ENCODE measurements at regions not wholly inside any gene's neighbourhood (a gene's known extent, or its start where the extent isn't known, plus 50 kb on each side); places are given as distances from the start of the nearest gene placed in this dataset.

- Histone ChIP-seq H3K9me1 (ENCODE audit: control insufficient read depth, extremely low read depth, insufficient read depth, low read length) (no peaks in the 10 kb centered on the region), H3K27ac (ENCODE audit: control insufficient read depth, insufficient read depth, low read length) (no peak overlapping the region), H2AFZ (ENCODE audit: control insufficient read depth, low read length) (no peak overlapping the region), H3K79me2 (ENCODE audit: control insufficient read depth, insufficient read depth, low read length) (no peaks in the 10 kb centered on the region), H4K20me1 (ENCODE audit: control insufficient read depth, extremely low read depth, insufficient read depth, low read length) (no peaks in the 10 kb centered on the region), H3K9ac (ENCODE audit: control insufficient read depth, extremely low read depth, insufficient read depth, low read length) (no peak overlapping the region), H3K4me2 (ENCODE audit: control insufficient read depth, extremely low read depth, insufficient read depth, low read depth, low read length) (no peak overlapping the region), H3K9me3 (ENCODE audit: control insufficient read depth, low read depth, low read length) (no peaks in the 10 kb centered on the region), H3K4me3 (ENCODE audit: control insufficient read depth in 2 of 3, extremely low read depth in 1 of 3, insufficient read depth in 2 of 3, low read depth in 1 of 3, low read length in 3 of 3) (no peak overlapping the region), H3K36me3 (ENCODE audit: control insufficient read depth in 2 of 2, extremely low read depth in 1 of 2, insufficient read depth in 2 of 2, low read length in 2 of 2) (no peaks in the 10 kb centered on the region), H3K27me3 (ENCODE audit: control insufficient read depth, extremely low read depth, insufficient read depth, low read length) (peaks cover 17% of the 10 kb centered on the region), H3K4me1 (ENCODE audit: control insufficient read depth, extremely low read depth, insufficient read depth, low read length) (no peaks in the 10 kb centered on the region)
- TF ChIP-seq EZH2 (IDR thresholded peaks at IDR 0.05; ENCODE audit: low read length) (no peak), CTCF (optimal IDR thresholded peaks at IDR 0.05 in 1 of 3, IDR thresholded peaks at IDR 0.05 in 1 of 3, conservative IDR thresholded peaks at IDR 0.05 in 1 of 3; ENCODE audit: extremely low read depth in 1 of 3, insufficient read depth in 2 of 3, low read length in 3 of 3) (no peak)
- FAIRE-seq = no peak
- dilution Hi-C loops (cut with MboI; ENCODE audit: extremely low pct_ligation_motif_present, low sequenced_read_pairs) = no loop called here
- no peak for DNase-seq (ENCODE audit: low read depth, low spot score)
These were observed 129.1 kb downstream of the FOXA2 start for GRCh38 chr20:22455259-22455658.

- H4K20me1 ChIP-seq (ENCODE audit: control insufficient read depth, extremely low read depth, insufficient read depth, low read length) = no peaks in the 10 kb centered on the region
- no peaks in the 10 kb centered on the region for H3K9me3 ChIP-seq (ENCODE audit: control insufficient read depth, low read depth, low read length)
- no peaks in the 10 kb centered on the region for H3K79me2 ChIP-seq (ENCODE audit: control insufficient read depth, insufficient read depth, low read length)
- DNase-seq (ENCODE audit: low read depth, low spot score) (no peak), FAIRE-seq (no peak)
- dilution Hi-C loops (cut with MboI; ENCODE audit: extremely low pct_ligation_motif_present, low sequenced_read_pairs) = no loop called here
- TF ChIP-seq CTCF (optimal IDR thresholded peaks at IDR 0.05 in 1 of 3, IDR thresholded peaks at IDR 0.05 in 1 of 3, conservative IDR thresholded peaks at IDR 0.05 in 1 of 3; ENCODE audit: extremely low read depth in 1 of 3, insufficient read depth in 2 of 3, low read length in 3 of 3) = peak; percentile 62 to 74 (median 68)
- TF ChIP-seq EZH2 (IDR thresholded peaks at IDR 0.05; ENCODE audit: low read length) = no peak
- no peaks in the 10 kb centered on the region for H3K36me3 ChIP-seq (ENCODE audit: control insufficient read depth in 2 of 2, extremely low read depth in 1 of 2, insufficient read depth in 2 of 2, low read length in 2 of 2)
- no peaks in the 10 kb centered on the region for H3K4me1 ChIP-seq (ENCODE audit: control insufficient read depth, extremely low read depth, insufficient read depth, low read length)
- peaks cover 10% of the 10 kb centered on the region for H3K27me3 ChIP-seq (ENCODE audit: control insufficient read depth, extremely low read depth, insufficient read depth, low read length)
- H3K27ac ChIP-seq (ENCODE audit: control insufficient read depth, insufficient read depth, low read length) = no peak overlapping the region
- no peak overlapping the region for H3K4me3 ChIP-seq (ENCODE audit: control insufficient read depth in 2 of 3, extremely low read depth in 1 of 3, insufficient read depth in 2 of 3, low read depth in 1 of 3, low read length in 3 of 3)
- no peaks in the 10 kb centered on the region for H3K9me1 ChIP-seq (ENCODE audit: control insufficient read depth, extremely low read depth, insufficient read depth, low read length)
- no peak overlapping the region for H3K4me2 ChIP-seq (ENCODE audit: control insufficient read depth, extremely low read depth, insufficient read depth, low read depth, low read length)
- H2AFZ ChIP-seq (ENCODE audit: control insufficient read depth, low read length) = no peak overlapping the region
- no peak overlapping the region for H3K9ac ChIP-seq (ENCODE audit: control insufficient read depth, extremely low read depth, insufficient read depth, low read length)
These were observed 130.9 kb downstream of the FOXA2 start for GRCh38 chr20:22453244-22454080.
